Hypothalamus (tissue), 51 donors: ENCODE measurements at regions not wholly inside any gene's neighbourhood (a gene's known extent, or its start where the extent isn't known, plus 50 kb on each side); places are given as distances from the start of the nearest gene placed in this dataset.
"Not testable (repeated sequence)": the region's sequence is repeated elsewhere in the genome, so short reads cannot be mapped to it uniquely, and the experiment has no call there.

Source experiments
- DNase-seq, 51 donors: peaks; one replicate each; lab custom pipeline; 2025; lab: John Stamatoyannopoulos, UW

DNA sequence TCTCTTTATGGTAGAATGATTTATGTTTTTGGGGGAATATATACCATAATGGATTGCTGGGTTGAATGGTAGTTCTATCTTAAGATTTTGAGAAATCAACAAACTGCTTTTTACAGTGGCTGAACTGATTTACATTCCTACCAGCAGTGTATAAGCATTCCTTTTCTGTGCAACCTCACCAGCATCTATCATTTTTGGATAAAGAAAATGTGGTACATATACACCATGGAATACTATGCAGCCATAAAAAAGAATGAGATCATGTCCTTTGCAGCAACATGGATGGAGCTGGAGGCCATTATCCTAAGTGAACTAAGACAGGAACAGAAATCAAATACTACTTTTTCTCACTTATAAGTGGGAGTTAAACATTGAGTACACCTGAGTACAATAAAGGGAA, 746.4 kb downstream of the MAT2B start:
- DNase-seq = not testable (repeated sequence)

GRCh38 chr5:164253764-164254163, 748.3 kb downstream of the MAT2B start:
- DNase-seq = no peak

- no peak for DNase-seq
These were observed 750.3 kb downstream of the MAT2B start for GRCh38 chr5:164255598-164256213.

DNA sequence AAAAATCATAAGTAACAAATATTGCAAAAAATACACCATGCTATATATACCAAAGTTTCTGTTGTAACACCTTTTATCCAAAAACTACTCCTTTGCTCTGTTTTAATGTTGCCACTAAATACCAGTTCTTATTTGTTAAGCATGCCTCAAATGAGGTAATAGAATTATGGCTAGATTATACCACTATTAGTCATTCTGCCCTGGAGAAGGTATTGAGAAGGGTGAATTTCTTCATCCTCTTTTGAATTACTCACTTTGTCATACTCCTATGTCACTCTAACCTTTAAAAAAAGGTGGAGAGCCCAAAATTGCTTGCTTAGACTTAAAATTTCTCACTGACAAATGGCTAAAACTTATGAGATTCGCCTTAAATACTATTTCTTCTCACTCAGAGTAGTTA, 750.9 kb downstream of the MAT2B start:
- no peak for DNase-seq

DNA sequence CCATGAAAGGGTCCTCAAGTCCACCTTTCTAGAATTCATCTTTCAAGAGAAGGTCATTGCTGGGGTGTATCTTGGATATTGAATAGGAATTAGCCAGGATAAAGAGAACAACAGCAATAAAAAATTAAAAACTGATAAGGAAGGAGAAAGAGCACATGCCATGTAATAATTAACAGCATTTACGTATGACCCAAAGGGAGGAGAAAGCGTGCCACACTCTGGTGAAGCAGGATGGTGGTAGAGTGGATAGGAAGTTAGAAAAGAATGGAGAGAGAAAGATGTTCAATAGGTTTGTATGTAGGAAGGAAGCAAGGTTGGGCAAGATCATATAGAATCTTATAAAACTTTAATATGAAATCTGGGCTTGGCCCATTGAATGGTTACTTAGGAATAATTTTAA, 751.5 kb downstream of the MAT2B start:
- DNase-seq = no peak

GRCh38 chr5:164265566-164265965, 760.1 kb downstream of the MAT2B start:
- DNase-seq = no peak

GRCh38 chr5:164266571-164266970, 761.2 kb downstream of the MAT2B start:
- DNase-seq = no peak

- no peak for DNase-seq
These were observed 772.3 kb downstream of the MAT2B start for GRCh38 chr5:164277720-164278119.

- no peak for DNase-seq
These were observed 784.1 kb downstream of the MAT2B start for GRCh38 chr5:164289526-164289925.

- DNase-seq = peak in 8 of 51 donors; percentile 0 to 35 (median 2)
These were observed 791.2 kb downstream of the MAT2B start for GRCh38 chr5:164296603-164297080.

GRCh38 chr5:164298165-164298564, 792.7 kb downstream of the MAT2B start:
- DNase-seq = no peak

DNA sequence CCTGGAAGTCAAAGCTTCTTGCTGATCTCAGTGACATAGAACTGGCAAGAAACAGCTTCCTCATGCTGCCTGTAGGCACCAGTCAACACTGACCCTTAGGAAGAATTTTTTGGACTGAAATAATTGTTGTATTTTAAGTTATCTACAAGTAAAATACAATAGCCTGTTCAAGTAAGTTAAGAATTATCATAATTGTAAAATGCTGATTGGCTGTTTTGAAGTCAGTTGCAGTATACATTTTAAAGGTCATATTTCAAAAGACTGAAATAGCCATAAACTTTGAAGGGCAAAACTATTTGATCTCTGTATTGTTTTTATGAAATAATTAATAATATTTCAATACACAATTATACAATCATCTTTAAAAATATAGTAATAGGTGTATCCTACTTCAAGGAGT, 794.9 kb downstream of the MAT2B start:
- no peak for DNase-seq

DNA sequence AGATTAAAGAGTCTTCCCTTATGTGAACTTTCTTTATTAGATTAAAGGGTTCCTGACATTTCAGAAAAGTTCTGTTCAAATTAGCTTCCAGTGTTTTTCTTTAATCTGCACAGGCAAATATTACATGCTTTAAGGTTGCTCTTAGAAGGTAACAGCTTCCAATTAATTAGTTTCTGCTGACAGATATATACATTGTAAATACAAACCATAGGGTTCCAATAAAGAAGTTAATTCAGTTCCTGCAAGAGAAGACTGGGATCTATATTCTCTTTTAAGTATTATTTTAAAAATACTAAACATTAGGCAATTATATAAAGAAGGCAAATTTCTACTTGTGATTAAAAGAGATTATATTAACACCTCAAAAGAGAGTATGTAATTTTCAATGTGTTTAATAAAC, 795.7 kb downstream of the MAT2B start:
- no peak for DNase-seq

DNA sequence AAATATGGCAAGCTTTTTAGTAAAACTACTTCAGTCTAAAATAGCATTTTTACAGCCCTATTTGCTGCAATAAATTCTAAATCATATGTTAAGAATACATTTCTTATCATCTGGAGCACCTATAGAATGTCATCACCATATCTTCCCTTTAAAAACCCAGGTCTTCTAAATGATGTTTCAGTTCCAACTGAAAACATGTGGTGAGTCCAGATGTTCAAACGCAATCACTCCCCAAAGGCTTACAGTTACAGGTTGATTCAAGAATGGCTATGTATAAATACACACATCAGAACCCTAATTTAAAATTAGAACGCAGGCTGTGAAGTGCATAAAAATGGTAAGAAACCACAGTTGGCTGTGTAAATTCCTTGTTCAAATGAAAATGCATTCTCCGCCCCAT, 796.3 kb downstream of the MAT2B start:
- DNase-seq = no peak

DNA sequence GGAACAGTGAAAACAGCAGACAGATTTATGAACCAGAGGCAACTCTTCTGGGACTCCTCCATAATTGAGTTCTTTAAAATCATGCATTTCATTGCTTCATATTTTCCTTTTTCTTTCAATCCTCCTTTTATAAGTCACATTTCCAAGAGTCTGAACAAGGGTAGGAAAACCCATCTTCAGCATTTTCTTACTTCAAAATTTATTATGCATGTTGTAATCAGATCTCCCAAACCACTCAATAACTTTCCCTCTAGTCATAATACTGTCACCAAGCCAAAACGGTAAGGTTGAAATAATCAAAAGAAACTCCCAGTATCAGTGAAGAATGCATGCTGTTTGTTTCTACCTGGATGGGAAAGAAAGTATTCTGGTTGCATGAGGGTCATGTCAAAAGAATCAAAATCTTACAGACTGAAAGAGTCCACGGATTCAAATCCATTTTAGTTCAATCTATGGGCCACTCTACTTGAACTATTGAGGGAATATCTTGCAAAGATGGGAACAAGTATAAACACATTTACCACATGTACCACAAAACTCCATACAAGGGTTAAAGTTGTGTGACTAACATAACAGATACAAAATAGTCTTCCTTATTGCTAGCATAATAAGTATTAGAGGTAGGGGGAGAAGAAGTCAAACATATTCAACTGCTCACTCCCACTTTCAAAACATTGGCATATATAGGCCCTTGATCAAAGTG, 797.3 kb downstream of the MAT2B start:
- no peak for DNase-seq

DNA sequence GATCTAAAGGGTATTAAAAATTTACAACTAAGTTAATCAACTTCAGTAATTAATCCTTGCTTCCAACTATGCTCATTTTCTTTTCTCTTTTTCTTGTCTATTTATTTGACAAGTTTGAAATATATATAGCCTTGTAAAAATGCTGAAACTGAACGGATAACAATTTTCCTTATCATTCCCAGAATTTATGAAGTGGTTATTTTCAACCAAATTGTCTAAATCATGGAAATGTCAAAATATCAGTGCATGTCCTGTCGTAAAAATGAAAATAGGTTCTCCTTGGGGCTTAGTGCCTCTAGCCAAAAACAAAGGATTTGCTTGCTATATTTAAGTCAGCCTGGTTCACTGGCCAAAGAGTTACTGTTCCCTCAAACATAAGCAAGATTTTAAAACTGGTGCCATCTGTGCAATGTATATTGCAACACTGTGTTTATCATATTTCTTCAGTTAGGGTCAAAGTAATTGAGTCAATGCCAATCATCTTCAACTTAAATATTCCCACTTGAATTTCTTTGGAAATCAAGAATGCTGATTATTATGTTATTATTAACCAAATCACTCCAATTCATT, 798.3 kb downstream of the MAT2B start:
- no peak for DNase-seq

- DNase-seq = no peak
These were observed 801.2 kb downstream of the MAT2B start for GRCh38 chr5:164306662-164307061.

- DNase-seq = no peak
These were observed 807.4 kb downstream of the MAT2B start for GRCh38 chr5:164312801-164313200.

GRCh38 chr5:164317676-164318075, 812.3 kb downstream of the MAT2B start:
- no peak for DNase-seq

- no peak for DNase-seq
These were observed 813.7 kb downstream of the MAT2B start for GRCh38 chr5:164319161-164319560.

DNA sequence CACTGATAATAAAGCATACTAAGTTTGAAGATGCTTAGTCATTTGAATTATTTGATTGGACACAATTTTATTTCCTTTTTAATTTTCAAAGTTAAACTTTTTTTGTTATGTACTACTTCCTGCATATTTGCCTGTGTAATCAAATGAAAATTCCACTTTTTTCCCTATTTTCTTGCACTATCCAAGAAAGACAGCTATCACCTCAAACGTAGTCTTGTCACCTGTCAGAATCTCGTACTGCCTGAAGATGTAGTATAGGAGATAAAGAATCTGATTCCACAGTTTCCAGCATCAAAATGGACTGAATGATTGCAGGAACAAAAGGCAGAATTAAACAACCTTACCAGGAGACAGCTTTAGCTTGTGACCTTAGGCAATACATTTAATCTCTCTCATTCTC, 818.8 kb downstream of the MAT2B start:
- no peak for DNase-seq

- DNase-seq = no peak
These were observed 820.8 kb downstream of the MAT2B start for GRCh38 chr5:164326219-164326618.
